HG03575 (cell line): ENCODE measurements at regions not wholly inside any gene's neighbourhood (a gene's known extent, or its start where the extent isn't known, plus 50 kb on each side); places are given as distances from the start of the nearest gene placed in this dataset.
"Not testable (repeated sequence)": the region's sequence is repeated elsewhere in the genome, so short reads cannot be mapped to it uniquely, and the experiment has no call there.

Experiments used
- ATAC-seq: cut with Tn5 transposase; IDR thresholded peaks from one replicate; pipeline ENCODE4 v1.9.1; 2021; ENCODE audit not compliant: unreplicated experiment, insufficient number of reproducible peaks, low FRiP score; ENCODE audit errors: extremely low read depth

GRCh38 chr11:8768625-8769333 lies 86.2 kb downstream of the RPL27A start:
- no peak for ATAC-seq

GRCh38 chr11:8772571-8773519 lies 90.3 kb downstream of the RPL27A start:
- ATAC-seq = no peak

DNA sequence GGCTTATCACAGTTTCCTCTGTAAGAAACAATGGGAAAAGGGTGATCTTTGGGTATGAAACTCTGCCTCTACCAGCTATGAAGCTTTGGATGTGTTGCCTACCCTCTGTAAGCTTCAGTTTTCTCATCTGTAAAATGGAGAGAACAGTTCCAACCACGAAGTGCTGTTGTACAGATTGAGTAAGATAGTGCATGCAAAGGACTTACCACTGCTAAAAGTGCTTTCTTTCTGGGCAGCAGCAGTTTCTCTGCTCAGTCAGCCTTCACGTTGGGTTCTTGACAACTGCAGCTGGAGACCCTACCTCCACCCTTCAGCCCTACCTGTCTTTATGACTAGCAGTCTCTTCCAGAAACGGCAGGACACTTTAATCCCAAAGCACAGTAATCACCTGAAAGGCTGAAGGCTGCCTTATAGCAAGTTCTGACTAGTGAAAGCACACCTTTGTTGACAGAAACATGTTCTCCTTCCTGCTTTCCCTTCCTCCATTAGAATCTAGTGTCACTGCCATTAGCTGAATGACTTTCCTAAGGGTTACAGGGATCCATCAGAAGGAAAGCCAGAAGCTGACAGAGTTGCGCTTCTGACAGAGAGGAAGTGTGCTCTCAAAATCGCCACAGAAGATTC lies 91.4 kb downstream of the RPL27A start:
- ATAC-seq = no peak

DNA sequence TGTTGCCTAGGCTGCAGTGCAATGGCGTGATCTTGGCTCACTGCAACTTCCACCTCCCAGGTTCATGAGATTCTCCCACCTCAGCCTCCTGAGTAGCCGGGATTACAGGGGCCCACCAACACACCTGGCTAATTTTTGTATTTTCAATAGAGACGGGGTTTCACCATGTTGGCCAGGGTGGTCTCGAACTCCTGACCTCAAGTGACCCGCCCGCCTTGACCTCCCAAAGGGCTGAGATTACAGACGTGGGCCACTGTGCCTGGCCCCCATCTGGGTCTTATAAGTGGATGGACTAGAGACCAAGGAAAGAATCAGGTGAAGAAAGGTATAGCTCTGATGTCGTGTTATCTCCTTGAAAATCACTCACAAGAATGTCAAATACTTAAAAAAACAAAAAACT lies 92.3 kb downstream of the RPL27A start:
- ATAC-seq = not testable (repeated sequence)

GRCh38 chr11:8775332-8775731 lies 92.7 kb downstream of the RPL27A start:
- no peak for ATAC-seq

DNA sequence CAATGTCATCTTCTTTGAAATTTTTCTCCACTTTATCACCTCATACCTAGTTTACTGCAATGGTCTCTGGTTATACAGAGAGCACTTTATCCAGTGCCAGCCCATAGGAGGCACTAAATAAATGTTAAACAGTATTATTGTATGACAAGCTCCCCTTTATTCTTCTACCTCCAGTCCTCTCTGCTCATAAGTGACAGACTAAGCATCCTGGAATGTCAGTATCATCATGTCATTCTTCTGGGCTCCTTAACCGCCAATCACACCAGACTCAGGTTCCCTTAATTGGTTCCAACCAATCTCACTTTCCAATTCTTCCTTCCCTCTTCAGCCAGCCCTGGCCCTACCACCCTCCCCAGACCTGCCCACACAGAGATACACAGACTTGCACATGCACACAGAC lies 93.1 kb downstream of the RPL27A start:
- no peak for ATAC-seq

DNA sequence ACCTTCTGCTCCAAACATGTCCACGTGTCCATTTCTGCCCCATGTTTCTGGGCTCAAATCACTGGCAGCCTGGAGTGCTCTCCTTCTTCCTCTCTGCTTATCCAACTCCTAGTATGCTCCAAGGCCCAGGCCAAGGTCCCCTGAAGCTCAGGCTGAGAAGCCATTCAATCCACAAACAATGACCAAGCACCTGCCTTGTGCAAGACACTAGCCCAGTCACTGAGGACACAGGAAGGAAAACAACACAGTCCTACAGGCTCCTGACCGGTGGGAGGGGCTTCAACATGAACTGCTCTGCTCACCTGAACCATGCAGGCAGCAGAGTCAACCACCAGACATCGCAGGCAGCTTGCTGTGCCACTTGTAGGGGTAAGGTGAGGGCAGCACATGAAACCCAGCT lies 93.6 kb downstream of the RPL27A start:
- no peak for ATAC-seq

- ATAC-seq = no peak
These were observed 95.5 kb downstream of the RPL27A start for GRCh38 chr11:8777907-8778767.

GRCh38 chr11:8779107-8779506 lies 96.5 kb downstream of the RPL27A start:
- no peak for ATAC-seq

DNA sequence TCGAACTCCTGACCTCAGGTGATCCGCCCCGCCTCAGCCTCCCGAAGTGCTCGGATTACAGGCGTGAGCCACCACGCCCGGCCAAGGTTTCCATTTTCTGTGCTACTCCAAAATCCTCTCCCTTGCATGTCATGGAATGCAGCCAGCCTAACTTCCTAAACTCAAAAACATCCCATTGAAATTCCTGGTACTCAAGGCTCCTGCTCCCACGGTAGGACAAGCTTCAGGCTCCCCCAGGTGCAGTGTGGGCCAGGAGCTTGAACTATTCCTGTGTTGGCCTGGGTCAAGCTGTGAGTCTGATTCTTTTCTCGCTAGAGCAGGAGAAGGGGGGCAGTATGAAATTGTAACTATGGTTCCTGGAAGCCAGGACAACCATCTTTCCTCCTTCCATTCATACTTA lies 97.1 kb downstream of the RPL27A start:
- ATAC-seq = no peak

GRCh38 chr11:8784954-8785353 lies 102.4 kb downstream of the RPL27A start:
- ATAC-seq = no peak

GRCh38 chr11:8785457-8785856 lies 102.9 kb downstream of the RPL27A start:
- no peak for ATAC-seq

DNA sequence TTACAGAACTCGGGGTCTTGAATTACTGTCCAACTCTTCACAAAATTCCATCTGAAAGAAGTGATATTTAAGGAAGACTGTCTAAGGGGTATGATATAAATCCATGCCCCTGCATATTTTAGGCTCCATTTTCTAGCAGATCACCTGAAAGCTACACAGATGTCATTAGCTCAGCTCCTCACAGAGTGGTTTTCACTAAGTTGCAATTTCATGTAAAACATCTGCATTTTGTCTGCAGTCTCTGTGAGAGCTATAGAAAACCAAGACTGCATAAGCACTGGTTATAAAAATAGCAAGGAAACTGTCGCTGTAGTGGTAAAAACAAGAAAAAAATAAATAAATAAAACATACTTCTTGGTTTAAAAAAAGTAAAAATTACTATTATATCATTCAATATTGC lies 103.4 kb downstream of the RPL27A start:
- ATAC-seq = no peak

DNA sequence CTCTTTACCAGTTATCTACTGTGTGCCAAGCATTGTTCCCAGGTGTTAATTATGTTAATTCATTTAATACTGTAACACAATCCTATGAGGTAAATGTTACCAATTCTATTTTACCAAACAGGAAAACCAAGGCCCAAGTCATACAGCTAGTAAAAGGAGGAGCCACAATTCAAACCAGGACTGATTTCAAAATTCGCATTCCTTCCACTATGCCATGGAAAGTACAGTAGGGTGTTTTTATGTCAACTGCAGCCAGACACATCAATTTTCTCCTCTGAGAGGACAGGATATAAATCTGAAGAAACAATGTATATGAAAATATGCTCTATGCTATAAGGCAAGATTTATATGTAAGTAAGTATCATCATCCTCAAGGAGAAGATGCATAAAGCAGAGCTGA lies 104.3 kb downstream of the RPL27A start:
- ATAC-seq = no peak

- no peak for ATAC-seq
These were observed 104.8 kb downstream of the RPL27A start for GRCh38 chr11:8787372-8787771.

DNA sequence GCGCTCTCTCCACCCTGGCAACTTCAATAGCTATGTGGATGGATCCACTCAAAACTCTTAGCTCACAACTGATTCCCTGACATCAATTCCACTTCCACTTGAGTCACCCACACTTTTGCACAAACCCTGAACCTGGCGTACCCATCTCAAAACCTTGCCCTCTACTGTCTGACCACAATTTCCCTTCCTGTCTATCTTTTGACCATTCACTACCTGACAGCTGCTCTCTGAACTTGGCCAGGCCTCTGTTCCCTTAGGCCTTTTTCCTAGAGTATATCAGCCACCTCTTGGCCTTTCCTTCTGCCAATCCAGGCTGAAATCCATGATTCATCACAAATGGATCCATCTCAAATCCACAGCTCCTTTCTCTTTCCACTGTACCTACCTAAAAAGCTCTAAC lies 106.0 kb downstream of the RPL27A start:
- ATAC-seq = no peak

- no peak for ATAC-seq
These were observed 107.3 kb downstream of the RPL27A start for GRCh38 chr11:8789864-8790263.

DNA sequence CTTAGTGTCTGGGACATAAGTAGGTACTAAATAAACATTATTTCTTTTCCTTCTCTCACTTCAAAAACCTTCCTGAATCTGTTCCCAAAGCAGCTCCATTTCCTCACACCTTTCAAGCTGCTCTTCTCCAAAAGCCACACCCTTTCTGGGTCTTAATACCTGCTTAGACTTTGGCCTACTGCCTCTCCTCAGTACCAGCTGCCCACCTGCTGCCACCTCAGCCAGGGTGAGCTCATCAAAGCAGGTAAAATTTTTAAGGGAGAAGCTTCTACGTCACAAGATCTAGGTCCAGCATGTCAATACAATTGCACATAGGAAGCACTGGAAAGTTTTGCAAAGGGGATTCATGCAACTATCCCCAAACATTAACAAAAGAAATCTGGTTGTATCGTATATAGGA lies 108.4 kb downstream of the RPL27A start:
- ATAC-seq = no peak

DNA sequence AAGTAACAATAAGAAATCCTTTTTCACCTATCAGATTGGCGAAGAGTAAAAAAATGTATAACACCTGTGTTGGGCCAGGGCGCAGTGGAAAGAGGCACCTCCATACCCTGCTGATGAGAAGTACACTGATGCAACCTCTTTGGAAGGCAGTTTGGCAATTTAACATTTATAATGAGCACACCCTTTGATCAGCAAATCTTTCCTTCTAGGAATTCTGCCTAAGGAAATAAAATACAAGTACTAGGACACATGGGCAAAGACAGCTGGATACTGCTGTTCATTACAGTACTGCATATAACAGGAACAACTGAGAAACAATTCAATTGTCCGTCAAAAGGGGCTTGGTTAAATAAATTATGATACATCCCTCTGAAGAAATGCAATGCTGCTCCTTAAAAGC lies 110.1 kb downstream of the RPL27A start:
- ATAC-seq = no peak
